ENCODE measurements at regions not wholly inside any gene's neighbourhood (a gene's known extent, or its start where the extent isn't known, plus 50 kb on each side); places are given as distances from the start of the nearest gene placed in this dataset.

- H3K9ac ChIP-seq (ENCODE audit: extremely low read depth, insufficient read length, low read length): no peak overlapping the region
- no peak for TF ChIP-seq CTCF (conservative IDR thresholded peaks at IDR 0.05)
- H3K23me2 ChIP-seq (ENCODE audit: insufficient read length, low read depth, low read length, poor library complexity, severe bottlenecking): no peaks in the 10 kb centered on the region
- no peak overlapping the region for H2BK120ac ChIP-seq (ENCODE audit: low read depth, low read length, poor library complexity, severe bottlenecking)
- no peak overlapping the region for H3K4me2 ChIP-seq (ENCODE audit: insufficient read depth, insufficient read length, low read length)
- H3K27me3 ChIP-seq (ENCODE audit: insufficient read depth, low read length): no peaks in the 10 kb centered on the region
- H2BK12ac ChIP-seq (ENCODE audit: insufficient read length, low read depth, low read length): no peak overlapping the region
- DNase-seq: no peak
- no peak overlapping the region for H2BK15ac ChIP-seq (ENCODE audit: low read depth, low read length)
- no peaks in the 10 kb centered on the region for H3K9me3 ChIP-seq (ENCODE audit: control insufficient read depth, low read depth, low read length)
- no CpG with 5 or more reads among the region's 1 CpG for WGBS (ENCODE audit: extremely low coverage, insufficient read length, low lambda C conversion rate)
- Mint-ChIP-seq H3K4me3 (no peak overlapping the region), H3K9me3 (peaks cover 0 to 14% of the 10 kb centered on the region in 2 experiments; a peak in 3 of 5 replicates), H3K27me3 (ENCODE audit: low read depth) (no peaks in the 10 kb centered on the region), H3K4me1 (peaks cover 9 to 25% of the 10 kb centered on the region in 2 experiments), H3K36me3 (ENCODE audit: insufficient read depth in 1 of 3, low read depth in 3 of 3) (peaks cover 0 to 11% (median 9%) of the 10 kb centered on the region in 3 experiments; a peak in 6 of 7 replicates), H3K27ac (no peak overlapping the region)
- H2AK5ac ChIP-seq (ENCODE audit: insufficient read length, low read length): no peak overlapping the region
- no peak overlapping the region for H2AFZ ChIP-seq (ENCODE audit: low read length)
- H3K27ac ChIP-seq (ENCODE audit: insufficient read length, low read depth, low read length): no peak overlapping the region
- H3T11ph ChIP-seq (ENCODE audit: low read length): no peak overlapping the region
- no peak overlapping the region for H2BK5ac ChIP-seq (ENCODE audit: insufficient read length, low read length)
- no peaks in the 10 kb centered on the region for H3K79me2 ChIP-seq (ENCODE audit: insufficient read depth, low read length)
- H3K79me1 ChIP-seq (ENCODE audit: insufficient read depth, low read depth, low read length, poor library complexity, severe bottlenecking): no peaks in the 10 kb centered on the region
- H3K14ac ChIP-seq (ENCODE audit: insufficient read depth, low read length): no peak overlapping the region
- H4K8ac ChIP-seq (replicated peaks; ENCODE audit: insufficient read length, low read depth, low read length): no peak overlapping the region
- no peaks in the 10 kb centered on the region for H4K20me1 ChIP-seq (ENCODE audit: control insufficient read depth, insufficient read depth, insufficient read length)
- H2BK20ac ChIP-seq (ENCODE audit: low read depth, low read length, poor library complexity, severe bottlenecking): no peak overlapping the region
- no peak overlapping the region for H4K91ac ChIP-seq (ENCODE audit: insufficient read length, low read depth, low read length)
- no peak overlapping the region for H3K23ac ChIP-seq (ENCODE audit: insufficient read length, low read depth, low read length)
- H3K4ac ChIP-seq (ENCODE audit: low read depth, low read length): no peak overlapping the region
- H3K4me1 ChIP-seq (ENCODE audit: insufficient read depth, low read length): no peaks in the 10 kb centered on the region
- H4K5ac ChIP-seq (ENCODE audit: insufficient read length, low read depth, low read length): no peak overlapping the region
- no peak overlapping the region for H3K18ac ChIP-seq (ENCODE audit: insufficient read length, low read depth, low read length)
- no peak overlapping the region for H3K56ac ChIP-seq (ENCODE audit: insufficient read length, low read depth, low read length)
These were observed 1847.1 kb upstream of the NUDT12 start for GRCh38 chr5:105409695-105410094.
